Hepatocyte (in vitro differentiated cells): ENCODE measurements at regions not wholly inside any gene's neighbourhood (a gene's known extent, or its start where the extent isn't known, plus 50 kb on each side); places are given as distances from the start of the nearest gene placed in this dataset.

Experiments
- EZH2 ChIP-seq: fragments of 200-600 bp; sonication (generic); IDR thresholded peaks from 2 replicates; pipeline ENCODE4 v1.6.1; 2016; ENCODE audit warnings: antibody characterized with exemption, mild to moderate bottlenecking, borderline replicate concordance
- EZH2phosphoT487 ChIP-seq: fragments of 200-600 bp; sonication (generic); IDR thresholded peaks from one replicate; pipeline ENCODE4 v1.6.1; 2018; ENCODE audit warnings: antibody characterized with exemption, mild to moderate bottlenecking, low read depth, moderate library complexity; ENCODE audit not compliant: unreplicated experiment, severe bottlenecking
- TF ChIP-seq, protein P1 (sequence below): fragments of 200-600 bp; sonication (generic); IDR thresholded peaks from 2 replicates; pipeline ENCODE4 v1.5.1; 2016; ENCODE audit warnings: antibody characterized with exemption, mild to moderate bottlenecking; ENCODE audit not compliant: poor library complexity

DNA sequence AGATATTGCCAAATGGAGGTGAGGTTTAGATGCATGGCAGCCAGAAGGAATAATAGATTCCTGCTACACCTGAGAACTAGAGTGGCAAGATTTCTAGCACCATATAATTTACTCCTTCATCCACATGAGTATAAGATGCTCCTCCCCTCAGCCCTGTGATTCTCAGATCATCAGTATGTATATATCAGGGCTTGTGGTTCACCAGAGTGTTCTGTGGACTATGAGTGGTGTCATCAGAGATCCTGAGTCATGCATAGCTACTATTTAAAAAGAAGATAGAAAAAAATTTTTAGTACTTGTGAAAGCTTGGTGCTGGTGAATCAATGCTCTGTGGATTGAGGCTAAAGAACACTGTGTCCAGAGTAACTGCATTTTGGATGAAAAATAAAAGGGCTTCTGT lies 285.9 kb downstream of the BMP4 start:
- TF ChIP-seq, protein P1, sequence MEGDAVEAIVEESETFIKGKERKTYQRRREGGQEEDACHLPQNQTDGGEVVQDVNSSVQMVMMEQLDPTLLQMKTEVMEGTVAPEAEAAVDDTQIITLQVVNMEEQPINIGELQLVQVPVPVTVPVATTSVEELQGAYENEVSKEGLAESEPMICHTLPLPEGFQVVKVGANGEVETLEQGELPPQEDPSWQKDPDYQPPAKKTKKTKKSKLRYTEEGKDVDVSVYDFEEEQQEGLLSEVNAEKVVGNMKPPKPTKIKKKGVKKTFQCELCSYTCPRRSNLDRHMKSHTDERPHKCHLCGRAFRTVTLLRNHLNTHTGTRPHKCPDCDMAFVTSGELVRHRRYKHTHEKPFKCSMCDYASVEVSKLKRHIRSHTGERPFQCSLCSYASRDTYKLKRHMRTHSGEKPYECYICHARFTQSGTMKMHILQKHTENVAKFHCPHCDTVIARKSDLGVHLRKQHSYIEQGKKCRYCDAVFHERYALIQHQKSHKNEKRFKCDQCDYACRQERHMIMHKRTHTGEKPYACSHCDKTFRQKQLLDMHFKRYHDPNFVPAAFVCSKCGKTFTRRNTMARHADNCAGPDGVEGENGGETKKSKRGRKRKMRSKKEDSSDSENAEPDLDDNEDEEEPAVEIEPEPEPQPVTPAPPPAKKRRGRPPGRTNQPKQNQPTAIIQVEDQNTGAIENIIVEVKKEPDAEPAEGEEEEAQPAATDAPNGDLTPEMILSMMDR: no peak
- TF ChIP-seq EZH2phosphoT487 (no peak), EZH2 (no peak)
